ENCODE measurements at regions not wholly inside any gene's neighbourhood (a gene's known extent, or its start where the extent isn't known, plus 50 kb on each side); places are given as distances from the start of the nearest gene placed in this dataset.

DNA sequence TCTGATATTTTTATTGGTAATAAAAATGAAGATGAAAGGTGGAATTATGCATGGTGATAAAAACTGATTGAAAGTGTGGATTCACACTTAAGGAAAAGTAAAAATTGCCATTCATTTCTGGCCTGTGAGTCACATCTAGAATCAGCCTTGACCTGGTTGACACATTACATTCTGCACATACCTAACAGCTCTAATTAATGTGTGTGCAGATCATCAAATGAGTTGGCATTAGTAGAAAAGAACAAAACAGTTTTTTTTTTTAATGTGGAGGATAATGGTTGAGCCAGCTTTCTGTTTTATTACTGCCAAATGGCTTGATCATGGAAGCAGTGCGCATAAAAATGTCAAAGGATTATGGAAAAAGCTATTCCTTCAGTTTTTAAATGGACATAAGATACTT is 142.6 kb upstream of the TMEM196 start:
- TF ChIP-seq CTCF (IDR thresholded peaks at IDR 0.05) (no peak), POLR2A (IDR thresholded peaks at IDR 0.05) (no peak)

Measured in stomach (tissue), 4 donors.